GM18502 (cell line): ENCODE measurements at regions not wholly inside any gene's neighbourhood (a gene's known extent, or its start where the extent isn't known, plus 50 kb on each side); places are given as distances from the start of the nearest gene placed in this dataset.

Experiments
- ATAC-seq: cut with Tn5 transposase; IDR thresholded peaks from one replicate; pipeline ENCODE4 v1.9.1; 2021; ENCODE audit warnings: mild to moderate bottlenecking; ENCODE audit not compliant: unreplicated experiment, poor library complexity

DNA sequence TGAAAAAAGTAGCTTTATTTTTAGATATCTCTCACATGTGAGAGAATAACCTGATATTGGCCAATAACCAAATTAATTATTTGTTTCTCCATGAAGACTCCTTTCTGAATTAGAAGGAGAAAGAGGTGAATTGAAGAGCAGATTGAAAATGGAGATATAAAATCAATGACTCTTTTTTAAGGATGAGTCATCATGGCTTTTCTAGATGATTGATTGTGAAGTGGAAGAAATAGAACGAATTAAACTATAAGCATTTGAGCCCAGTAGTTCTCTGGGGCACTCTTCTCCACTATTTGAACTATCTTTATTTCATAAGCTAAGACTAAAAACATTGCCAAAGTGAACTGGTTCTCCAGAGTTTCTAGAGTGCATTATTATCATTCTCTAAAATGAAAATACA is 137.2 kb upstream of the EDNRA start:
- ATAC-seq, result no peak

DNA sequence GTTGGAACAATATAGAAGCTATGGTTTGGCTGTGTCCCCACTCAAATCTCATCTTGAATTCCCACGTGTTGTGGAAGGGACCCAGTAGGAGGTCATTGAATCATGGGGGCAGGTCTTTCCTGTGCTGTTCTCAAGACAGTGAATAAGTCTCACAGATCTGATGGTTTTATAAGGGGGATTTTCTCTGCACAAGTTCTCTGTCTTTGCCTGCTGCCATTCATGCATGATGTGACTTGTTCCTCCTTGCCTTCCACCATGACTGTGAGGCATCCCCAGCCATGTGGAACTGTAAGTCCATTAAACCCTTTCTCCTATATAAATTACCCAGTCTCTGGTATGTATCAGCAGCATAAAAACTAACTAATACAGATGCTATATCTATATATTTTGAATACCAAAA is 135.2 kb upstream of the EDNRA start:
- no peak for ATAC-seq

DNA sequence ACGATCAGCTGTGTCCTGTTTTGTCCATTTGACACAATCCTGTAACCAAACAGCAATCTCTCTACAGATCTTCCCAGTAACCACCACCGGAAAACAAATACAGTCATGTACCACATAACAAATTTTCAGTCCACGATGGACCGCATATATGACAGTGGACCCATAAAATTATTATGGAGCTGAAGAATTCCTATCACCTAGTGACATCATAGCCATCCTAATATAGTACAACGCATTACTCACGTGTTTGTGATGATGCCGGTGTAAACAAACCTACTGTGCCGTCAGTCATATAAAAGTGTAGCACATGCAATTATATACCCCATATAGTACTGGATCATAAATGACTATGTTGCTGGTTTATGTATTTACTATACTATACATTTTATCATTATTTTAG is 133.7 kb upstream of the EDNRA start:
- ATAC-seq, result no peak

DNA sequence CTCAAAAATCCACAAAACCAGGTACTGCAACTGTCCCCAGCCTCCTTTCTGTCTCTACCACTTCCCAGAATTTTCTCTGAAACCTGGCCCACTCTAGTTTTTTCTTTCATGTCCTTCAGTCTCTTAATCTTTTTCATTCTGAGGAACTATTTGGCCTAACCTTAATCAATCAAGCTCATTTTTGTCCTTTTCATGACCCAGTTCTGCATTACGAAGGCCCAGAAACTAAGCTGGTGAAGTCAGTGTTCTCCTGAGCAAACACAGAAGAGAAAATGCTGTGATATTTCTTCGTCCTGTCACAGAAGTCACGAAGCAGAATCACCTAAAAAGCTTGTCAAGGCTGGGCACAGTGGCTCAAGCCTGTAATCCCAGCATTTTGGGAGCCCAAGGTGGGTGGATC is 131.7 kb upstream of the EDNRA start:
- no peak for ATAC-seq

- ATAC-seq, result no peak
These were observed 129.7 kb upstream of the EDNRA start for GRCh38 chr4:147351083-147351787.

- ATAC-seq, result no peak
These were observed 126.7 kb upstream of the EDNRA start for GRCh38 chr4:147354237-147354636.

DNA sequence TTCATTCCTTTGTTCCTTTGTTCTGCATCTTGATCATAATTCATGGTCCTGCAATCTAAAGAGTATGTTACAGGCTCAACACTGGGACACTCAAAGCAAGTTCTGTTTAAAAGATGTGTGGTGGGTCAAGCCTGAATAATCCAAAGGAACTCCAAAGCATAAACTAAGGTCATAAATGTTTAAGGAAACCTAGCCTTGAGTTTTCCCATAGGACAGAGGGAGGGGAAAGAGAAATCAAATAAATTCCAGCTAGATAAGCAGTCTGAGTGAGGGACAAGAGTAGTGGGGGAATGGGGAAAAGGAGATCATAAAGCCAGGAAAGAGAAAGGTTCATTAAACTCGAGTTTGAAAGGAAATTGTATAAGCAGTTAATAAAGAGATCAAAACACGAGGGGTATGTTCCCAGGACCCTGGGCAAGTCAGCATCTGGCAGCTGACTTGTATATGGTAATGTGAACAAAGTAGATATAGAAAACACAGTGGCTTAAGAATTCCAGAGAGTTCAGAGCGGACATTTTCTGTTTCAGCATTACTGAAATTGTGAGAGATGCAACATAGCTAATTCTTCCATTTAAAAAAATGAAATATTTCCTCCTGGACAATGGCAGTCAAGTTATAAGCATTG is 125.8 kb upstream of the EDNRA start:
- ATAC-seq, result no peak

- no peak for ATAC-seq
These were observed 125.0 kb upstream of the EDNRA start for GRCh38 chr4:147355847-147356246.

DNA sequence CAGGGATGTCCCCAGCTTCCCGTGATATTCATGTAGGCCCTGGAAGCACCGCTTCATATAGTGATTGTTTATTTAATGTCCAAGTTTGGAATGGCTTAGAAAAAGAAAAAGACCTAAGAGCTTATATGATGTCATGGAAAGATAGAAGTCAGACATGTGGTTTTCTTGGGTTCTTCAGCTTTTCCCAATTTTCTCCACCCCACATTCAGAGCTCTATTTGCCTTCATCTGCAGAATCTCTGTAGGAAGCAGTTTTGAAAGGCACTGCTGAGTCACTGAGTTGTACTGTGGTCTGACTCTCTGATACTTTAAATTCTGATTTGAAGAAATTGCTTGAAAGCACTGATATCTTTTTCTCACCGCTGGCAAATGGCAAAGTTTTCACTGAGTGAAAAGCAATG is 120.6 kb upstream of the EDNRA start:
- no peak for ATAC-seq

- no peak for ATAC-seq
These were observed 119.2 kb upstream of the EDNRA start for GRCh38 chr4:147361726-147362125.

DNA sequence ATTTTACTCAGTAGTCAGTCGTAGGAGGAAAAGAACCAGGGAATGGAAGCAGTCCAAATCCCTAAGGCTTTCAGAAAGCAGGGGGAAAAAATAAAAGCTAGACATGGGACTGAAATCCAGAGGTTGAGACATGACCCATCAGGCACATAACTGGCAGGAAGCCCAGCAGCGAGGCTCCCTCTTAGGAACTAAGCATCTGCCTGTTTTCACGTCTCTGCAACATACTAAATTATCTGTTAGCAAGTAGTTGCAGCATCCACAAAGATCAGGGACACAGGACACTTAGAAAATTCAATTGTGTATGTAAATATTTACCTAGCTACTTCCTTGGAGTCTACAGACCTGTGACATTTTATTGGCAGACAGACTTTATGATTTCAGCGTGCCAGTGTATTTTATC is 118.0 kb upstream of the EDNRA start:
- ATAC-seq, result no peak

- no peak for ATAC-seq
These were observed 117.4 kb upstream of the EDNRA start for GRCh38 chr4:147363514-147363913.

DNA sequence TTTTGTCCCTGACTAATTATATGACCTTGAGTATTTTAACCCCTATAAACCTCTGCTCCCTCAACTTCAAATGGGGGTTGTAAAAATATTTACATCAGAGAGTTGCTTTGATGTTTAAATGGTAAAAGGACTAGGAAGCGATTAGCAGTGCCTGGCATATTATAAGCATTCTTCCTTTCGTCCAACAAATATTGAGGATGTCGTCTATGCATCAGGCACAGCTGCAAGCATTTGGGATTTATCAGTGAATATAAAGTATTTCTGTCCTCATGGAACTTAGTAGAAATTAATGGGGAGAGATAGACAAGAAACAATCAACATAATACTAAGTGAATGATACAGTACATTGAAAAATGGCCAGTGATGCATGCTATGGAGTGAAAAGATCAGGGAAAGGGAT is 115.5 kb upstream of the EDNRA start:
- ATAC-seq, result no peak

DNA sequence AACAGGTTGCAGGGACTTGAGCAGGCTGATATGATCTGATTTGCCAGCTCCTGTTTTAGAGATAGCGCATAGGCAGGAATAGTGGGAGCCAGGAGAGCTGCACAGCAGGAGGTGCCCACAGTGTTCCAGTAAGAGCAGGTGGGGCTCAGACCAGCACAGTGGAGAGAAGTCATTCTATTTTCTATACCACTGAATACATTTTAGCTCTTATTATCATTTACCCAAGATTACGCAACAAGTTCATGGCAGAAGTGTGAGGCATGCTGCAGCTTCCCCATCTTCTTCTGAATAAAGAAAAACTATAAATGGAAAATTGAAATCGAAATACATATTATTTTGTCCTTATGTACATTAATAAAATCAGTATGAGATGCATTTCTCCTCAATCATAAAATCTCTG is 114.7 kb upstream of the EDNRA start:
- ATAC-seq, result no peak

DNA sequence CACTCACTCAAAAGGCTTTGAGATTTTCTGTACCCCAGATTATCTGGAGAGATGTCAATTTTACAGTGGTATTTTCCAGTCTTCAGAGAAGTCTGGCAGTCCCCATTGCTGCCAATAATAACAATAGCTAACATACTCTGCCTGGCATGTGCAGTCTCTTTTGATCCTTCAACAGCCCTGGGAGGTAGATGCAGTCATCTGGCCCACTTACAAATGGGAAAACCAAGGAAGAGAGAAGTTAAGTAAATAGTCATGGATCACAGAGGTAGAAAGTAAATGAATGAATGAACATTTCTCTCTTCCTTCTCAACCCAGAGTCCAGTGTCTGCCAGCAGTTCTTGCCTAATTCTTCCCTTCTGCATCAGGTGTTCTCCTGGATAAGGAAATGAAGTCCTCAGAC is 113.0 kb upstream of the EDNRA start:
- ATAC-seq, result no peak

DNA sequence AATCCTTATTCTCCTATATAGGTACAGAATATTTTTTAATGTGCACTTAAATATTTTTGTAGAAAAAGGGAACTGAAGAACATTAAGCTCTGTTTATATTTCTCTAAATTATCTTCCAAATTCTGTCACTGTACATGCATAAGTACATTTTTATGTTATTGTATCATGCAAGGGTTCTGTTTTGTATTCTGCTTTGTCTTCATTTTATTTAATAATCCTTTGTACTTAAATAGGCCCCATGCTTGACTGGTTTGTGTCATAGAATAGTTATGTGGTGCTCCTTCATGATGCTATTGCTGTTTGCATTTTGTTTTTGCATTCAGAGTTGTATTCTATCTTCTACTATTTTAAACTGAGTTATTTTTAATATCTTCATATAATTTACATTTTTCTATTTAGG is 111.9 kb upstream of the EDNRA start:
- no peak for ATAC-seq

DNA sequence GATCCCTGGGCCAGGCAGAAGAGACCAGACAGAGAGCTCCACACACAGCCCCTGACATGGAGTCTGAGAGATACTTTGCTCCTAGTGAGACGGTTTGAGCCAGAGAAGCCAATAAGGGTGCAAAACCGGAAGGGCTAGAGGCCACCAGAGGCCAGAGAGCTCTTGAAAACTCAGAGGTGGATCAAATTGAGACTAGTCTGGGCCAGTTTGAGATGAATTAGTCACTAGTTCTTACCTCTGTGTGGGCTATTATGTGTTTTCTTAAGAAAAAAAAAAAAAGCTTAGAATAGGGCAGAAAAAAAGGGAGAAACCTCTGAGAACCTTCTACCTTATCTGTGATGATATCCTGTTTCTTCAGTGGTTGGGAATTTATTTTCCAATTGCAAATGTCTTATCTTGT is 110.4 kb upstream of the EDNRA start:
- ATAC-seq, result no peak

GRCh38 chr4:147370881-147371280 is 110.0 kb upstream of the EDNRA start:
- ATAC-seq, result no peak

- ATAC-seq, result no peak
These were observed 109.2 kb upstream of the EDNRA start for GRCh38 chr4:147371661-147372060.

DNA sequence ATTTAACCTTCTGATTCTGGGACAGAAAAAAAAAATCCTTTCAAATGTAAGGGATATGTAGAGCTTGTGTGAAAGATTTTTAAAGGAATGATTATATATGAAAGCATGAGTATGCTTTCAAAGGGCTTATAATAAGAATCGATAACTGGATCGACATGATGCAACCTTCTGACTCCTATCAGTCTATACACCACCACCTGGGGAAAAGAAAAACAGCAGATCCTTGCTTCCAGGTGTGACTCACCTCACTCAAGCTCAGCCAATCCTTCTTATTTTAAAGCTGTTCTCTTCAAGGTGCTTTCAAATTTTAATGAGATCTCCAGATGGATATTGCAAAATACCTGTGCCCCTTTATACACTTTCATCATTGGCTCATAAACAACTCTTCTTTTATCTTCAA is 102.1 kb upstream of the EDNRA start:
- ATAC-seq, result no peak

- no peak for ATAC-seq
These were observed 99.1 kb upstream of the EDNRA start for GRCh38 chr4:147381749-147382148.

DNA sequence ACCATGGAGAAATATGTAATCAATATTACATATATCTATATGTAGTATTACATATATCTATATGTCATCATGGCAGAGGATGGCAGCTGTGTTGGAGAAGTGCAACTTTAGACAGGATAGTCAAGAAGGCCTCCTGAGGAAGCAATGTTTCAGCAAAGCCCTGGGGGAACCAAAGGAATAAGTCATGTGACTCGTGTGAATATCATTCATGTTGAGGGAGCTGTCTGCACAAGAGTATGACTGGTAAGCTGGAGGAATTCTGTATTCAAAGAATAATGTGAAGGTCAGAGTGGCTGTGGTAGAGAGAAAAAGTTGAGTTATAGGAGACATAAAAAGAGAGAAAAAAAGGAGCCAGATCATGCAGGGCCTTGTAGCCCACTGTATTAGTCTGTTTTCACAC is 92.9 kb upstream of the EDNRA start:
- ATAC-seq, result no peak
